GM18870 (cell line): ENCODE measurements at regions not wholly inside any gene's neighbourhood (a gene's known extent, or its start where the extent isn't known, plus 50 kb on each side); places are given as distances from the start of the nearest gene placed in this dataset.
"Not testable (repeated sequence)": the region's sequence is repeated elsewhere in the genome, so short reads cannot be mapped to it uniquely, and the experiment has no call there.

ENCODE experiments used
- ATAC-seq: cut with Tn5 transposase; IDR thresholded peaks from one replicate; pipeline ENCODE4 v1.9.1; 2021; ENCODE audit warnings: moderate library complexity; ENCODE audit not compliant: unreplicated experiment

- no peak for ATAC-seq
Measured at GRCh38 chr3:194860725-194861124, 175.0 kb downstream of the FAM43A start.

- no peak for ATAC-seq
Measured at GRCh38 chr3:194861375-194861774, 175.7 kb downstream of the FAM43A start.

- no peak for ATAC-seq
Measured at GRCh38 chr3:194865061-194865460, 179.4 kb downstream of the FAM43A start.

- ATAC-seq = no peak
Measured at GRCh38 chr3:194865615-194866014, 179.9 kb downstream of the FAM43A start.

GRCh38 chr3:194866236-194866635, 180.6 kb downstream of the FAM43A start:
- no peak for ATAC-seq

- ATAC-seq = no peak
Measured at GRCh38 chr3:194867270-194867983, 181.7 kb downstream of the FAM43A start.

GRCh38 chr3:194868831-194869230, 183.1 kb downstream of the FAM43A start:
- ATAC-seq = no peak

- ATAC-seq = no peak
Measured at GRCh38 chr3:194869482-194870169, 183.9 kb downstream of the FAM43A start.

GRCh38 chr3:194870394-194871110, 184.9 kb downstream of the FAM43A start:
- ATAC-seq = no peak

GRCh38 chr3:194871143-194871863, 185.6 kb downstream of the FAM43A start:
- ATAC-seq = no peak

GRCh38 chr3:194871864-194872668, 186.4 kb downstream of the FAM43A start:
- ATAC-seq = no peak

- ATAC-seq = no peak
Measured at GRCh38 chr3:194872669-194872977, 186.9 kb downstream of the FAM43A start.

- not testable (repeated sequence) for ATAC-seq
Measured at GRCh38 chr3:194873474-194873873, 187.8 kb downstream of the FAM43A start.

GRCh38 chr3:194874206-194874605, 188.5 kb downstream of the FAM43A start:
- ATAC-seq = no peak

- ATAC-seq = no peak
Measured at GRCh38 chr3:194874783-194875182, 189.1 kb downstream of the FAM43A start.

GRCh38 chr3:194875581-194876402, 190.1 kb downstream of the FAM43A start:
- ATAC-seq = no peak

- ATAC-seq = no peak
Measured at GRCh38 chr3:194876403-194877095, 190.9 kb downstream of the FAM43A start.

- no peak for ATAC-seq
Measured at GRCh38 chr3:194877291-194878119, 191.8 kb downstream of the FAM43A start.
